Keratinocyte (primary cell): ENCODE measurements at regions not wholly inside any gene's neighbourhood (a gene's known extent, or its start where the extent isn't known, plus 50 kb on each side); places are given as distances from the start of the nearest gene placed in this dataset.

Source experiments
- DNase-seq: peaks from one replicate; pipeline ENCODE4 v3.0.0-alpha.2; 2011; ENCODE audit warnings: low read depth, missing footprints, low spot score
- FAIRE-seq: peaks from 2 replicates; lab custom pipeline; 2011; peaks lifted over from hg19 to GRCh38; lab: Jason Lieb, UNC
- H2AFZ ChIP-seq: 2 replicates; pipeline ENCODE4 v1.6.0; 2012; ENCODE audit warnings: low read length, control low read depth, inconsistent platforms; ENCODE audit not compliant: control insufficient read depth
- H3K27ac ChIP-seq: 2 replicates; pipeline ENCODE4 v1.5.1; 2011; ENCODE audit warnings: low read length; ENCODE audit not compliant: control insufficient read depth, insufficient read depth
- H3K27me3 ChIP-seq: 3 replicates; pipeline ENCODE4 v1.6.0; 2011; ENCODE audit warnings: low read length; ENCODE audit not compliant: control insufficient read depth, insufficient read depth; ENCODE audit errors: extremely low read depth
- H3K36me3 ChIP-seq, 2 experiments: 2 replicates in 1 of 2; 3 replicates in 1 of 2; pipeline ENCODE4 v1.5.1; 2011; ENCODE audit warnings: low read length in 2 of 2, mild to moderate bottlenecking in 1 of 2; ENCODE audit not compliant: control insufficient read depth in 2 of 2, insufficient read depth in 2 of 2; ENCODE audit errors: extremely low read depth in 1 of 2
- H3K4me1 ChIP-seq: 3 replicates; pipeline ENCODE4 v1.5.1; 2011; ENCODE audit warnings: low read length; ENCODE audit not compliant: control insufficient read depth, insufficient read depth; ENCODE audit errors: extremely low read depth
- H3K4me2 ChIP-seq: 3 replicates; pipeline ENCODE4 v1.6.0; 2011; ENCODE audit warnings: low read depth, low read length; ENCODE audit not compliant: control insufficient read depth, insufficient read depth; ENCODE audit errors: extremely low read depth
- H3K4me3 ChIP-seq, 3 experiments: fragments of 200-600 bp in 1 of 3; sonication (generic) in 1 of 3; 2 replicates in 2 of 3; 3 replicates in 1 of 3; pipeline ENCODE4 v1.5.1; 2011 to 2016; ENCODE audit warnings: low read length in 3 of 3, mild to moderate bottlenecking in 3 of 3, control low read depth in 2 of 3, inconsistent platforms in 1 of 3, low read depth in 1 of 3, mixed read lengths in 1 of 3, mixed run types in 1 of 3, moderate library complexity in 1 of 3; ENCODE audit not compliant: control insufficient read depth in 2 of 3, insufficient read depth in 2 of 3; ENCODE audit errors: extremely low read depth in 1 of 3
- H3K79me2 ChIP-seq: 2 replicates; pipeline ENCODE4 v1.6.0; 2012; ENCODE audit warnings: low read length; ENCODE audit not compliant: control insufficient read depth, insufficient read depth
- H3K9ac ChIP-seq: 3 replicates; pipeline ENCODE4 v1.6.0; 2011; ENCODE audit warnings: low read length; ENCODE audit not compliant: control insufficient read depth, insufficient read depth; ENCODE audit errors: extremely low read depth
- H3K9me1 ChIP-seq: 3 replicates; pipeline ENCODE4 v1.6.0; 2011; ENCODE audit warnings: low read length; ENCODE audit not compliant: control insufficient read depth, insufficient read depth; ENCODE audit errors: extremely low read depth
- H3K9me3 ChIP-seq: 2 replicates; pipeline ENCODE4 v1.5.1; 2012; ENCODE audit warnings: low read depth, low read length; ENCODE audit not compliant: control insufficient read depth
- H4K20me1 ChIP-seq: 3 replicates; pipeline ENCODE4 v1.6.0; 2011; ENCODE audit warnings: low read length; ENCODE audit not compliant: control insufficient read depth, insufficient read depth; ENCODE audit errors: extremely low read depth
- CTCF ChIP-seq, 3 experiments: IDR thresholded peaks in 1 of 3; conservative IDR thresholded peaks in 1 of 3; optimal IDR thresholded peaks in 1 of 3; 2 replicates in 2 of 3; 3 replicates in 1 of 3; pipeline versions ENCODE3 to v1.5.1; 2011; ENCODE audit warnings: low read length in 3 of 3, mild to moderate bottlenecking in 3 of 3, moderate library complexity in 2 of 3, control low read depth in 1 of 3, inconsistent platforms in 1 of 3; ENCODE audit not compliant: insufficient read depth in 2 of 3; ENCODE audit errors: extremely low read depth in 1 of 3
- EZH2 ChIP-seq: IDR thresholded peaks from one replicate; pipeline ENCODE4 v1.6.1; 2012; ENCODE audit warnings: inconsistent platforms, mild to moderate bottlenecking, low read length, moderate library complexity
- dilution Hi-C: fragments of 300-500 bp; cut with MboI; formaldehyde crosslinking; loops from one replicate; pipeline ENCODE4 v1.7.0; 2020; ENCODE audit warnings: low sequenced_read_pairs; ENCODE audit not compliant: extremely low pct_ligation_motif_present

GRCh38 chr2:125526093-125526492 is 1129.9 kb upstream of the GYPC start:
- H3K9ac ChIP-seq = no peak overlapping the region
- H2AFZ ChIP-seq = no peak overlapping the region
- no peaks in the 10 kb centered on the region for H3K79me2 ChIP-seq
- no peaks in the 10 kb centered on the region for H4K20me1 ChIP-seq
- H3K9me1 ChIP-seq = no peaks in the 10 kb centered on the region
- no peak overlapping the region for H3K4me3 ChIP-seq
- no peak overlapping the region for H3K4me2 ChIP-seq
- DNase-seq = no peak
- no peaks in the 10 kb centered on the region for H3K27me3 ChIP-seq
- H3K27ac ChIP-seq = no peak overlapping the region
- FAIRE-seq = no peak
- TF ChIP-seq CTCF (optimal IDR thresholded peaks at IDR 0.05 in 1 of 3, IDR thresholded peaks at IDR 0.05 in 1 of 3, conservative IDR thresholded peaks at IDR 0.05 in 1 of 3; ENCODE audit: extremely low read depth in 1 of 3, insufficient read depth in 2 of 3, low read length in 3 of 3) = no peak
- no peak for TF ChIP-seq EZH2
- dilution Hi-C loops = no loop called here
- no peaks in the 10 kb centered on the region for H3K36me3 ChIP-seq
- no peaks in the 10 kb centered on the region for H3K4me1 ChIP-seq
- no peaks in the 10 kb centered on the region for H3K9me3 ChIP-seq

GRCh38 chr2:125535089-125535488 is 1120.9 kb upstream of the GYPC start:
- DNase-seq (no peak), FAIRE-seq (no peak)
- Histone ChIP-seq H3K4me1 (no peaks in the 10 kb centered on the region), H3K9ac (no peak overlapping the region), H2AFZ (no peak overlapping the region), H3K27me3 (no peaks in the 10 kb centered on the region), H3K27ac (no peak overlapping the region), H3K4me2 (no peak overlapping the region), H3K9me3 (no peaks in the 10 kb centered on the region), H3K9me1 (no peaks in the 10 kb centered on the region), H3K79me2 (no peaks in the 10 kb centered on the region), H4K20me1 (no peaks in the 10 kb centered on the region), H3K4me3 (no peak overlapping the region), H3K36me3 (no peaks in the 10 kb centered on the region)
- TF ChIP-seq CTCF (optimal IDR thresholded peaks at IDR 0.05 in 1 of 3, IDR thresholded peaks at IDR 0.05 in 1 of 3, conservative IDR thresholded peaks at IDR 0.05 in 1 of 3; ENCODE audit: extremely low read depth in 1 of 3, insufficient read depth in 2 of 3, low read length in 3 of 3) = no peak
- no peak for TF ChIP-seq EZH2
- dilution Hi-C loops = no loop called here
